ENCODE measurements at regions not wholly inside any gene's neighbourhood (a gene's known extent, or its start where the extent isn't known, plus 50 kb on each side); places are given as distances from the start of the nearest gene placed in this dataset.

DNA sequence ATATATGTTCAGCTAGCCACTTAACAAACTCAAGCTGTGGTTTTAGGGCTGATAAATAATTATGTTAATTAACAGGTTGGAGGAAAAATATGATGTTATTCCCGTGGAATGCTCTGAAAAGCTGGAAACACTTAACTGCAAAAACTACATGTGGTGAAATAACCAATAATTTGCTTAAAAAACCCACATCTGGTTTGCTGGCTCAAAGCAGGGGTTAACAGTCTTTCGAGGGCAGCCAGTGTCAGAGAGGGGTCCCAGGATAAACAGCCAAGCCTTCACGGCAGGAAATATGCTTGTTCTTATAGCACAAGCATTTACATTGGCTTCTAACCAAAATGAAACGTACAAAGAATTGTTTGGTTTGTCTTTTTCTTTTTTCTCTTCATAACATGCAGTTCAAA is 254.0 kb upstream of the GAS1 start:
- TF ChIP-seq POLR2A (IDR thresholded peaks at IDR 0.05; ENCODE audit: low read length) (no peak), GATA1 (IDR thresholded peaks at IDR 0.05; ENCODE audit: low read depth, low read length) (no peak)
